Thoracic aorta (tissue), 2 donors: ENCODE measurements at regions not wholly inside any gene's neighbourhood (a gene's known extent, or its start where the extent isn't known, plus 50 kb on each side); places are given as distances from the start of the nearest gene placed in this dataset.

ENCODE experiments used
- ATAC-seq: fragments of 150-250 bp; one replicate; pipeline ENCODE4 v1.8.0; 2017; ENCODE audit warnings: low read depth; ENCODE audit not compliant: insufficient number of reproducible peaks, low FRiP score
- DNase-seq: peaks from one replicate; pipeline ENCODE4 v3.0.0-alpha.2; 2020; ENCODE audit warnings: low spot score
- H3K27ac ChIP-seq, 2 donors: fragments of 200-600 bp; sonication (generic); 1 replicate in 1 of 2; 2 replicates in 1 of 2; pipeline ENCODE4 v1.5.1; 2016; ENCODE audit warnings: mild to moderate bottlenecking in 2 of 2, moderate library complexity in 2 of 2
- H3K27me3 ChIP-seq: fragments of 200-600 bp; sonication (generic); replicated peaks from 2 replicates; pipeline ENCODE4 v1.6.0; 2016; ENCODE audit warnings: mild to moderate bottlenecking; ENCODE audit not compliant: insufficient read depth
- H3K36me3 ChIP-seq: fragments of 200-600 bp; sonication (generic); one replicate; pipeline ENCODE4 v1.5.1; 2016
- H3K4me1 ChIP-seq, 2 donors: fragments of 200-600 bp; sonication (generic); 1 replicate in 1 of 2; 2 replicates in 1 of 2; pipeline versions ENCODE4 v1.5.1 to v1.6.0; 2016; ENCODE audit warnings: low read depth in 2 of 2, mild to moderate bottlenecking in 1 of 2; ENCODE audit not compliant: control insufficient read depth in 1 of 2
- H3K4me3 ChIP-seq: fragments of 200-600 bp; sonication (generic); 2 replicates; pipeline ENCODE4 v1.5.1; 2016; ENCODE audit warnings: mild to moderate bottlenecking
- H3K9me3 ChIP-seq: fragments of 200-600 bp; sonication (generic); 2 replicates; pipeline ENCODE4 v1.5.1; 2016
- CTCF ChIP-seq: fragments of 200-600 bp; sonication (generic); IDR thresholded peaks from one replicate; pipeline ENCODE4 v1.5.1; 2019; ENCODE audit warnings: antibody characterized with exemption

GRCh38 chr6:40194447-40195170 is 260.3 kb upstream of the MOCS1 start:
- no peak overlapping the region for H3K27ac ChIP-seq
- H3K27me3 ChIP-seq = no peaks in the 10 kb centered on the region
- no peaks in the 10 kb centered on the region for H3K36me3 ChIP-seq
- no peak overlapping the region for H3K4me3 ChIP-seq
- no peak for DNase-seq
- no peaks in the 10 kb centered on the region for H3K4me1 ChIP-seq
- H3K9me3 ChIP-seq = no peaks in the 10 kb centered on the region
- ATAC-seq = no peak
- no peak for TF ChIP-seq CTCF

- Histone ChIP-seq H3K27ac (no peak overlapping the region), H3K9me3 (no peaks in the 10 kb centered on the region), H3K4me1 (no peaks in the 10 kb centered on the region), H3K4me3 (no peak overlapping the region), H3K36me3 (no peaks in the 10 kb centered on the region), H3K27me3 (no peaks in the 10 kb centered on the region)
- TF ChIP-seq CTCF = no peak
- ATAC-seq (no peak), DNase-seq (no peak)
Measured at GRCh38 chr6:40192516-40192915, 258.3 kb upstream of the MOCS1 start.

- Histone ChIP-seq H3K36me3 (no peaks in the 10 kb centered on the region), H3K4me3 (no peak overlapping the region), H3K27ac (no peak overlapping the region), H3K9me3 (peaks cover 1% of the 10 kb centered on the region), H3K4me1 (no peaks in the 10 kb centered on the region), H3K27me3 (no peaks in the 10 kb centered on the region)
- ATAC-seq (no peak), DNase-seq (no peak)
- no peak for TF ChIP-seq CTCF
Measured at GRCh38 chr6:40188931-40189330, 254.7 kb upstream of the MOCS1 start.

GRCh38 chr6:40187535-40188144 is 253.4 kb upstream of the MOCS1 start:
- H3K36me3 ChIP-seq = no peaks in the 10 kb centered on the region
- H3K4me1 ChIP-seq = no peaks in the 10 kb centered on the region
- H3K4me3 ChIP-seq = no peak overlapping the region
- no peaks in the 10 kb centered on the region for H3K27me3 ChIP-seq
- ATAC-seq (no peak), DNase-seq (no peak)
- H3K9me3 ChIP-seq = peaks cover 7% of the 10 kb centered on the region
- TF ChIP-seq CTCF = no peak
- H3K27ac ChIP-seq = no peak overlapping the region

- no peak overlapping the region for H3K27ac ChIP-seq
- no peaks in the 10 kb centered on the region for H3K27me3 ChIP-seq
- H3K4me3 ChIP-seq = no peak overlapping the region
- no peak for DNase-seq
- TF ChIP-seq CTCF = no peak
- ATAC-seq = no peak
- H3K4me1 ChIP-seq = no peaks in the 10 kb centered on the region
- peaks cover 7% of the 10 kb centered on the region for H3K9me3 ChIP-seq
- H3K36me3 ChIP-seq = no peaks in the 10 kb centered on the region
Measured at GRCh38 chr6:40185486-40185885, 251.2 kb upstream of the MOCS1 start.
